NCI-H1105 treated with DMSO at 0.1 percent for 48 hours (cell line): ENCODE measurements at regions not wholly inside any gene's neighbourhood (a gene's known extent, or its start where the extent isn't known, plus 50 kb on each side); places are given as distances from the start of the nearest gene placed in this dataset.

Source experiments
- DNase-seq: peaks from one replicate; lab custom pipeline; 2025; lab: John Stamatoyannopoulos, UW

DNA sequence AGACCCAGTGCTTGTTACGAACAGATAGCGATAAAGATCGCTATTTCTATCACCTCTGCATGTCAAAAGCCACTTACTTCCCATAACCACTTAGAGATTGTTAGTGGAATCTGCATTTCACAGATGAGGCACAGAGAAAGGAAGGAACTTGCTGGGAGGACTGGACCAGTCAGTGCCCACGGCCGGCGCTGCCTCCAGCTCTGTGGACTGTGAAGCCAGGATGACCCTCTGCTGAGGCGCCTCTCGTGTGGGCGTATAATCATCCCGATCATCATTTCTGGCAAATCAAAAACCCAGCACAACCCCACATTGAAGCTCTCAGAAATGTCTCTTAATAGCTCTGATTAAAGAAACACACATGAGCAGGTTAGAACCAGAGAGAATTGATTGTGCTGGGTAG lies 61.5 kb upstream of the ADRA2C start:
- no peak for DNase-seq

DNA sequence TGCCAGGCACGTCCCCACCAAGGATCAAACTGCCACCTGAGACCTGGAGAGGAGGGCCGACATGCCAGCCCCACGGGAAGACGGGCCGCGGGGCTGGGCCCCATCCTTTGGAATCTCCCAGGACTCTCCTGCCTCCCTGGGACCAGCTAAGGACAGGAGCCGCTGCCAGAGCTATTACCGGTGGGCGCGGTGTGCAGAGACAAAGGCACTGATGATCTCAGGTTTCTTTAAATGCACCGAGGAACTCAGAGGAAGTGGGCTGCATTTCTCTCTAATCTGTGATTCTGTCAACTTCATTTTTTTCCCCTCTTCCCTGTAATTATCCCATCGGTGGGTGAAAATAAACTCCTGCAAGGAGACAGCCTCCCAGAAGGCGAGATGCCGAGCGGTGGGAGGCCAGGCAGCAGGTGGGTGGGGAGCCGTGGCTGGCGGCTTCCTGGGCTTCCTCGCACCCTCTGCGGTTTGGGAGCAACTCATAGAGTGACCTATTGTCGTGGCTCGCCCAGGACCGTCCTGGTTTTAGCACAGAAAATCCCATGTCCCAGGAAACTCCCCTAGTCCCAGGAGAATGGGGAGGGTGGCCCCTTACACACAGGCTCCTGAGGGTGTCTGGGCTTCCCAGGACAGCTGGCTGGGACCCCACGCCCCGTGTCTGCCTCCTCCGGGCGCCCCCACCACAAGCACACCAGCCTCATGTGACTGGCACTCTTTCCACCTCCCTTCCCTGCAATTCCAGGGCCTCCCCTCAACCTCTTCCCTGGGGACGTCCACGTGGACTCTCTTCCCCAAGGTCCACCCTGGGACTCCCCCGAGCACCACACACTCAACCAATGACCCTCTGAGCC lies 62.3 kb upstream of the ADRA2C start:
- no peak for DNase-seq

DNA sequence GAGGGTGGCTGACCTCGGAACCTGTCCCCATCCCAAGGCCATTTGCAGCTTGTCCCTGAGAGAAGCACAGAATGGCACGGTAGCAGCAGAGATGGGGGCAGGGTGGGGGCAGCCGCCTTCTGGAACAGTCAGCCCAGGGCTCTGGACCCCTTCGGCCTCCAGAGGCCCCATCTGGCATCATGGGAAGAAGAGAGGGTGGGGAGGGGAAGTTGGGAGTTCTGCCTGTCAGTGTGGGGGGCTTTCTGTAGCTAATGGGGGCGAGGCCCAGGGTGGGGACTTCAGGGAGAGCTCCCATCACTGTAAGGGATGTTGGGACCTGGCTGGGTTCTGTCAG lies 62.9 kb upstream of the ADRA2C start:
- DNase-seq = no peak

DNA sequence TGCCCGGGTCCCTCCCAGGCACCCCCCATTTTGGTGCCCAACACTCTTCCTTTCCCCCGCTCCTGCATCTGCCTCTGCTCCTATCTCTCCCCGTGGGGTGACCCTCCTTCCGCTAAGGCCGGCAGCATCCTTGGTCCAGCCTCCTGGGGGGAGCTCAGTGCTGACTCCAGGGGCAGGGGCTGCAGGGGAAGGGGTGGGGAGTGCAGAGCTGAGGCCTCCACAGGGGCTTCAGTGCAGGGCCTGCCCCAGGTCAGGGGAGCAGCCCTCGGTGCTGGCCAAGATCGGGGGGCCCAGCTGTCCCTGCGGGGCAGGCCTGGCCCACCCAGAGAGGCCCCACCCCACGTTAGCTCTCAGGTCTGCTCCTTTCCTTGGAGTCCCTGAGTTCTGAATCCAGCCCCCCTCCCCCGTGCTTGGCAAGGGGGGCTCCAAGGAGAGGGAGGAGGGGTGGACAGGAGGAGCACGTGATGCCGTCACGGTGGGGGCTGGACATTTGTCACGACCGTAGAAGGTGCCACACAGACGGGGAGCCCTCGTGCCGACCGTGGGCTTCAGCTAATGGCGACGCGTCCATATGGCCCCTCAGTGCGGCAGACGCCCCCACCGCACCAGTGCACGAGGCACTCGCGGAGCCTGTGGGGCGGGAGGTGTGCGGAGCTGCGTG lies 63.5 kb upstream of the ADRA2C start:
- no peak for DNase-seq

DNA sequence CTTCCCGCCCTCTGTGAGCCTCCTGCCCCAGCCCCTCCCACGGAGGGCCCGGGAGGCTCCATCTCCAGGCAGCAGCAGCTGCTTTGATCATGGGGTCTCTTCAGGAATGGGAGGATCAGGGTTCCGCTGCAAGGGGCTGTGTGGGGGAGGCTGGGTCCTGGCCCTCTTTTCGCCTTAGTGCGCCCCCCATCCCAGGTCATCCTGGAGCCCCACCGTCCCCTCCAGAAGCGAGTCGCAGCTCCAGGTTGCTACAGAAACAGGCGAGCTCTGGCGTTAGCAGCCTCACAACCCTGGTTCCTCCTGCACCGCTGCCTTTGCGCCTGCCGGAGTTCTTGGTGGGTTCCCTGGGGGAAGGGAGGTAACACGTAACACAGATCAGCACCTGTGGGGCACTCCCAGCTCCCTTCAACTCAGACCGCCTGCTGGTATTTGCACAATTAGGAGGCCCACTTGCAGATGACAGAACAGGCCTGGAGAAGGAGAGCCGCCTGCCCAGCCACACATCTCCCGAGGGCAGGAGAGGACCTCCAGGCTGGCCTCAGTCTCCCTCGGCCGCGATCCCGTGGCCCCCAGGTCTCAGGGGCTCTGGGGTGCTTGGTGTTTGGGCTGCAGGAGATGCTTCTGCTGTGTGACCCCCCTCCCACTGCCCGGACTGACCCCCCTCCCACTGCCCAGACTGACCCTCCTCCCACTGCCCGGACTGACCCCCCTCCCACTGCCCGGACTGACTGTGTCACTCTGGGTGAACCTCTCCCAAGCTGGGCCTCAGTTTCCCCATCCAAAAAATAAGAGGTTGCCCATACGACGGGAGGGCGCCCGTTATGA lies 64.2 kb upstream of the ADRA2C start:
- DNase-seq = no peak

DNA sequence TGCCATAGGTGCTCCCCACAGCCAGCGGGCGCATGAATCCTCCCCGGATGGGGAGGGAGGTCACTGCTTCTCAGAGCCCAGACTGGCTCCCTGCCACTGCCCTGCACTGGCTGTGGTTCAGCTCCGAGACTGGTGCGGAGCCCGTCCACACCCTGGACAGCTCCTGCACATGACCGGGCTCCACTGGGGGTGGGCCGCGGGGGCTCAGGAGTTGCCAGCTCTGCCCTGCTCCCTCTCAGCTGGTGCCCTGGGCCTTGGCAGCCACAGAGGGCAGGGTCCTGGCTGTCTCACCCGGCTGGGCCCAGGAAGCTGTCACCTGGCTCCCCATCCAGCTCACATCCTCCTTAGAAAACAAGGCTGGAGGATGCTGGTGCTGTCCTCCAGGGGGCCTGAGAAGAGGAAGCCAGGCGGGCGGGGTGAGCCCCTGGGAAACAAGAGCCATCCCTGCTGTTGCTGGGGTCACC lies 64.9 kb upstream of the ADRA2C start:
- DNase-seq = no peak

DNA sequence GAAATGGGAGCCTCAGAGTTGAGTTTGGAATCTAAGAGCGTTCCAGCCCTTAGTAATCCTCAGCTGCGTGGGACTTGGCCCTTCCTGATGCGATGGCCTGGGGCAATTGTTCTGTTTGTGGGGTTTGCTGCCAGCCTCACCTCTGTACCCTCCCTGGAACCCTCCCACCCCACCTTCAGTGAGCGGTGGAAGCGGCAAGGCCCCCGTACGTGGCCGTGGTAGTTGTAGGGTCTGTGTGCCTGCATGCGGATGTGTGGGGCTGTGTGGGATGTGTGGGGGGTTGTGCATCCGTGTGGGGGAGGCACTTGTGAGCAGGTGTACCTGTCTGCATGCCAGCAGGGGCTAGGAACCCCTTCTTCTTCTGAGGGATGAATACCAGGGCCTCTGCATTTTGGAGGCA lies 65.4 kb upstream of the ADRA2C start:
- no peak for DNase-seq

DNA sequence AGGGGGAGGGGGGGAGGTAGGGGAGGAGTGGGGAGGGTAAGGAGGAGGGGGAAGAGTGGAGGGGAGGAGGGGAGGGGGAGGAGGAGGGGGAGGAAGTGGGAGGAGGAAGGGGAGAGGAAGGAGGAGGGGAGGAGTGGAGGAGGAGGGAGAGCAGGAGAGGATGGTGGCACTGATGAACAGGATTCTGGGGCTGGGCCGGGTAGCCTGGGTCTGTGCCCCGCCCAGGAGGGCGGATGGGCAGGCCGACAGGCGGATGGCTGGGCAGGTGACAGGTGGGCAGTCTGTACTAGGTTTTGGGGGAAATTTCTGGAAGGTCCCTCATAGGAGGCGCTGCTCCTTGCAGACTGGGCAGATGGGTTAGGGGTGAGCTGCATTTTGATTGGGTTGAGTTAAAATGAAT lies 66.0 kb upstream of the ADRA2C start:
- no peak for DNase-seq

DNA sequence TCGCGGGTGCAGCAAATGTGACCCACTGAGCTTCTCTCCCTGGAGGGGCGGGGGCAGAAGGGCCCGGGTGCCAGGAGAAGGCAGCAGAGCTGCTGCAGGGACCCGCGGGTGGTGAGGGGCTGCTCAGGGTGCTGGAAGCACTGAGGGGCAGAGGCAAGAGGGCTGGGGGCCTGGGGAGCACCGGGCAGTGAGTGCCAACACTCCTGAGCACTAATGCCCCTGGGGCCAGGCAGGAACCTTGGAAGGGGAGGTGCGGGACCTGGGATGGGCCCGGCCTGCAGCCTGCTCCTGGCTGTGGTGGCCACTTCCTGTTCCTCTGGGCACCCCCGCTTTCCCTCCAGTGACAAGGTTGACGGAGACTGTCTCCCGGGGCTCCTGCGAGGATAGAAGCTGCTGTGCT lies 66.5 kb upstream of the ADRA2C start:
- DNase-seq = no peak

DNA sequence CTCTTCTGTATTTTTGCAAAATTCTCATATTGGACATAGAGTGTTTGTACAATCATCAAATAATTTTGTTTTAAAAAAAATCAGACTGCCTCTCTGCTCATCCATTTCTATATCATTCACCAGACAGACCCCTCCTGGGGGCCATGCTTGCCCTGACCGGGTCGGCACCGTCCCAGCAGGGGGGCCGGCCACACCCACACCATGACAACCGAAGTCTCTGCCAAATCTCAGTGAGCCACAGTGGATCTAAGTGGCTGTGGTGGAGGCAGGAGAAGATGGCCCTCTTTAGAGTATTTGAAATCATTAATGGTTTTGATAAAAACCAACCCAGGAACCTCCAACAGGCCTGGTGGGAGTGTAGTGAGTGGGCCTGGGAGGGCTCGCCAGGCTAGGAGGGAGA lies 66.9 kb upstream of the ADRA2C start:
- no peak for DNase-seq

DNA sequence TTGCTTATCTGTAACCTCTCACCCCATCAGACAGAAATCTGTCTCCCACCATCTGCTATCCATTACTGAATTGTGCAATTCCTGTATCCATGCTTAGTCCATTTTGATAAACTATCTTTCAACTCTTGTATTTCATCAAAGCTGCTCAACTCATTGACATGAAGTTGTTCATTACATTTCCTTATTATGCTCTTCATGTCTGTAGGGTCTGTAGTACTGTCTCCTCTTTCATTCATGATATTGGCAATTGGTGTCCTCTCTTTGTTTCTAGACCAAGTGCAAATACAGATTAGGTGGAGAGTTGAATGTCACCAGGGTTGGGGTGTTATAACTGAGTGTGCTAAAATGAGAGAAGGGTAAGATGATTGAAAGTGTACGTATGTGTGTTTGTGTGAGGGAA lies 69.2 kb upstream of the ADRA2C start:
- no peak for DNase-seq

DNA sequence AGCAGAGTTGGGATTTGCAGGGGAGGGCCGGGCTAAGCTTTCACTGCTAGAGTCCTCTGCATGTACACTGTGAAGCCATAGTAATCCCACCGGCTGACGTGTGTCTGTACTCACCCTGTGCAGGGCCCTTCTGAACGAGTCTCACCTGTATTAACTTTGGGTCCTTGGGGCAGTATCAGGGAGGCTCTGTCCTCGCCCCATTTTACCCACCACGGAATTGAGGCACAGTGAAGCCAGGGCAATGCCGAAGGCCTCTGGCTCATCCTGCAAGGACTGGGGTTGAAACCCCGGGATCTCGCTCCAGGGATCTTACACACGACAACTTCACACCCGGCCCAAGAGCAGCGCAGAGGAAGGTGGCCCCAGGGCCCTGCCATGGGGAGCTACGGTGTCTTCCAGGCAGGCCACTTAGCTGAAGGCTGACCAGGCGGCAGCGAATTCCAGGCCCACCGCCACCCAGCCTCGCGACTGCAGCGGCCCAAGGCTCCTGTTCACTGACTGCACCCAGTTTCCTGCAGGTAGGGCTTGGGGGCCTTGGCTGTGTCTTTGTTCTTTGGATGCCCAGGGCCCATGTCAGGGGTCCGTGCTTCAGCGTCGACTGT lies 75.5 kb upstream of the ADRA2C start:
- no peak for DNase-seq

DNA sequence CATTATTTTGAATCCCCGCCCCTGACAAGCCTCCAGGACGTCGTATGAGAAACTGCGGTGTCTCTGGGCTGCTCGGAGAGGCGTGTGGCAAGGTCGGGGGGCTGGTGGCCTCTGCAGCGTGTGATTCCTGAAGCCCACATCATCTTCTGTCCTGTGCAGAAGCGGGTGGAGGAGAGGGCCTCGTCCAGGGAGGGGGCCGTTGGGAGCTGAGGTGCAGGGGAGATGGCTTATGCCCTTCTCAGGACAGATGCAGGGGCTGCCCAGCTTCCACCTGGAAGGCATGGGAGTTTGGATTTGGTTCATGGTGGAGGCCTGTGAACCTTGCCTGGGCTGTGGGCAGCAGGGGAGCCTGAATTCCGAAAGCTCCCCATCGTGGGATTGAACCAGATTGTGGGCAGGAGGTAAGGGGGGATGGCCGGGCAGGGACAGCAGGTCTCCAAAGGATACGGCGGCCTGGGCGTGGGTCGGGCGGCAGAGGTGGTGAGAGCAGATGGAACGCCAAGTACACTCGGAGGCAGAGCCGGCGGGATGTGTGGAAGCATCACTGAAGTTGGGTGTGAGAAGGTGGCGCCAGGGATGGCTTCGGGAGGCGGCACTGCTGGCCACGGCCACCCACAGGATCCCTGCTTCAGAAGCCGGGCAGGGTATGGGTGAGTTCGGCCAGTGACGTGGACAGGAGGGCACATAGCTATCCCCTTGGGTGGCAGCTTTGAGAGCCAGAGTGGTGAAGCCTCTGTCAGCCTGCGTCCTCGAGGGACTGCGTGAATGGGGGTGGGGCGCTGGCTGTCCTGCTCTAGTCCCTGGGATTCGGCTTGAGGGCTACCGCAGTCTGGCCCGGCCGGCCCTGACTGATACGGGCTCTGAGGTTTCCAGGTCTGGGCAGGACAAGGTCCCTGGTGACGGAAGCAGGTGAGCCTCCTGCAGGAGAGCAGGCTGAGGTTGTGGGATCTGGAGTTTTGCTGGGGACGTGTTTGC lies 76.3 kb upstream of the ADRA2C start:
- DNase-seq = no peak

DNA sequence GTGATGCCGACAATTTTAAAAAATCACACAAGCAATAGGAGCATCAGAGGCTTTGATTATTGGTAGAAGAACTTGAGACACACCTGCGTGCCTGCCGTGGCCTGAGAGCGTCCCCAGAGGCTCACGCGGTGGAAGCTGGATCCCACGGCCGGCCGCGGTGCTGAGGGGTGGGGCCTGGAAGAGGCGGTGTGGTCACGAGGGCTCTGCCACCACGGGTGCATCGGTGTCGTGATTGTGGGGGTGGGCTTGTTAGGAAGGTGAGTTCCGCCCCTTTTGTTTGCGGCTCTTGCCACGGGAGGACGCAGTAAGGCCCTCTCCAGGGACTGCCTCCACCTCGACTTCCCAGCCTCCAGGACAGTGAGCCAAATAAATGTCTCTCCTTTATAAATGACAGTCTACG lies 77.2 kb upstream of the ADRA2C start:
- DNase-seq = no peak

DNA sequence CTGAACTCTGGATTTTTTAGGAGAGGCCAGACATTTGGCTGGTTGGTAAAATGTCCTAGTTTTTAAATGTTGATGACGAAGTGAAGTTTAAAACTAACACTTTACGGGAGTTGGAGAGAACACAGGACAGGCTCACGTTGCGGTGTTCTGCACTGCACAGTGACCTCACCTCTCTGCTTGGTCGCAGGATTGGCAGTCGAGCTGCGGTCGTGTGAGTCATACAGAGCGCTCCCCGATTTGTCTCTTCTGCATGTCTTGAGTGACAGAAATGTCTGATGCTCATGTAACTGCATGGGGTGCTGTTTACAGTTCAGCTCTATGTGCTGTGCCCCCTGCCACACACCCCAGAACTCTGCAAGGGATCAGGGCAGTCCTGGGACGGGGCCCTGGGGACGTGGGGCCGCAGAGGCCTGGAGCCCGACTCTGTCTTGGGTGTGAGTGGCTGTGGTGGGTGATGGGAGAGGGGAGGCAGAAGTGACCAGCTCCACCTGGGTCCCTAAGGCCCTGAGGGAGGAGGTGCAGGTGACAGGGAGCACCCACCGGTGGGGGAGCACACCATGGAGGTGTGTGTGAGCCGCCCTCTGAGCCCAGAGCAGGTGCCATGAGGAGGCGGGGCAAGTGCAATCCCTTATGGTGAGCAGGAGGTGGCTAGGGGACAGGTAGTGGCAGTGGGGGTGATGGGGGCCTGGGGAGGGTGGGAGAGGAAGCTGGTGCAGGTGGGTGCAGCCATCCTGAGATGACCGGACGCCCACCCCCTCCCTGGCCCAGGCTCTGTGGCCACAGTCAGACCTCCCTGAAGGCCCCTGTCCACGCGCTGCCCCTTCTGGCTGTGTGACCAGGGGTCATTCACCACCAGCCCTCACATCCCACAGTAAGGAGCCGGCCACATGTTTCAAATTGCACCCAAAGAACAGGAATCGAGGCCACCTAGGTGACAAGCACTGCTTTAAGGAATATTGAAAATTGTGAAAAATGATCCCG lies 77.9 kb upstream of the ADRA2C start:
- DNase-seq = no peak

DNA sequence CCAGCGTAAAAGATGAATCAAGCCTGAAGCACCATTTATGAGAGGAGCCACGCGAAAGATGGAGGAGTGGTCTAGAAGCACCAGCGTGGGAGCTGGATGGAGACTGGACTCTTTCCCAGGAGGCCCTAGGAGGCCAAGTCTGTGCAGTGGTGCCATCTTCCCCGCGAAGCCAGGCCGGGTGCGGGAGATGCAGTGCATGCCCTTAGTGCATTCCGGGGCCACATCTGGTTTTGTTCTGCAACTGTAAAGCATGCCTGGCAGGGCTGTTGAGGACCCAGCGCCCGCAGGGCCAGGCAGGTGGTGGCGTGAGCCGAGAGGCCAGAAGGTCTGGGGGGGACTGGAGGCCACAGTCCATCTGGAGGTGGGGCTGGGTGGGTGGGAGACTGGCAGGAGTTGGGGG lies 78.6 kb upstream of the ADRA2C start:
- no peak for DNase-seq

DNA sequence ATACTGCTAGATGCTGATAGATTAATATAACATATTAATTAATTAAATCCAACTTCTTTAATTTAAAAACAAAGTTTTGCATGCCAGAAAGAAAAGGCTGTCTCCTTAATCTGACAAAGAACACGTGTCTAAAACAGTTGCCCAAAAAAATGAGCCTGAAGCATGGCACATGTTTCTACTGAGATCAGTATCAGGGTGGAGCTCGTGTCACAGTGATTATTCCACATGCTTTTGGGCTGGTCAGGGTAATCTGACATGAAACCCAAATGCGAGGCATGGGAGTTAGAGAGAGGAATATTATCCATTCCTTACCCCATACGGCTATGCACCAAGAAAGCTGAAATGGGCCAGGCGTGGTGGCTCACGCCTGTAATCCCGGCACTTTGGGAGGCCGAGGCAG lies 79.4 kb upstream of the ADRA2C start:
- no peak for DNase-seq

DNA sequence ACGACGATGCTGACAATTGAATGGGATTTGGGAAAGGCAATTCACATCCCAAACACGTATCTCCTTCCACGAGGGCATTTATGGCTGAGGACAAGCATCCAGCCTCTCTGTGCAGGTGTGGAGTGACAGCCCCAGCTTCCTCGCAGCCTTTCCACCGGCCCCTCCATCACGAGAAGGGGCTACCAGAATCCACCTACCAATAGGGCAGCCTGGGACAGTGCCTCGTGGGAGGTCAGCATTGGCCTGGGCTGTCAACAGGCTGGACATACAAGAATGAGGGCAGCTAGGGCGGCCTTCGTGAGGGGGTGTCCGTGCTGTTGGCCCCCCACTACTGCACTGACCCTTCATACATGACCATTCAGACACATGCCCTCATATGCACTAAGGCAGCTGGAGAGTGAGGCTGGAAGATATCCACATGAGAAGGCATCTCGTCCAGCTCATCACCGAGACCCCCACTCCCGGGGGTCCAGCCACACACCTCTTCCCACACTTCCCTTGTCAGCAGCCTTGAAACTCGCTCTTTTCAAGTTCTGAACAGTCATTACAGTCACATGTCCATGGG lies 81.0 kb upstream of the ADRA2C start:
- no peak for DNase-seq

DNA sequence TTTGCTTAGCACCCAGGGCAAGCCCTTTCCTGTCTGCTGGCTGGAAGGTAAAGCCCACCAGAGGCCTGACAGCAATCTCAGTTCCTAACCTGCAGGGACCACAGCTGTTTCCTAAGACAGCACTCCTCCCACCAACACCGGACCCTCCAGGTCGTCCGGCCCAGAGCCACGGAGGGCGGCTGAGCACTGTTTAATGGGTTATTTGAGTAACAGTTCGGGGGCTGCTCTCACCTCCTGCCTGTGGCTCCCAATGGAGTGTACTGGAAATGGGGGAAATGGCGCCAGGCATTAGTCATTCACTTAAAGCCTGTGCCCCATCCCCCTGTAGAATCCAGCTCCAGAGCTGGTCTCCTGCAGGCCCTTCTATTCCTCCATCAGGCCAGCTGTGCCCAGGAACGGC lies 81.6 kb upstream of the ADRA2C start:
- DNase-seq = no peak
